ENCODE measurements at regions not wholly inside any gene's neighbourhood (a gene's known extent, or its start where the extent isn't known, plus 50 kb on each side); places are given as distances from the start of the nearest gene placed in this dataset.

DNA sequence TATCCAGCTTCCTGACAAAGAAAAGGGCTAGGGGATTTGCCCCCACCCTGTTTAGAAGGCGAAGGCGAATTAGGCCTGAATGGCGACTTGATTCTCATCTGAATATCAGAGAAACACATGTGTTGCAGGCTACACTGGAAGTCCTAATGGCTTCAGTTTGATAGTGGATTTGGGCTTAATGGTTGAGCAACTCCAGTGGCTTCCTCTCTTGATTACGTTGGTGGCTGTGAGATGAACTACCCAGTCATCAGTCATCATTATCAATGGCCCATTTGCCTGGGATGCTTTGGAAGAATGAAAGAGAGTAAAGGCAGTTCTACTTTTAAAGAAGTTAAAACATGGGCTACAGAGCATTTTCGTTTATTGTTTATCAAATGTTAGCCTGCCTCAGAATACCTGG, 60.9 kb upstream of the IL1R1 start:
- TF ChIP-seq, protein P1, sequence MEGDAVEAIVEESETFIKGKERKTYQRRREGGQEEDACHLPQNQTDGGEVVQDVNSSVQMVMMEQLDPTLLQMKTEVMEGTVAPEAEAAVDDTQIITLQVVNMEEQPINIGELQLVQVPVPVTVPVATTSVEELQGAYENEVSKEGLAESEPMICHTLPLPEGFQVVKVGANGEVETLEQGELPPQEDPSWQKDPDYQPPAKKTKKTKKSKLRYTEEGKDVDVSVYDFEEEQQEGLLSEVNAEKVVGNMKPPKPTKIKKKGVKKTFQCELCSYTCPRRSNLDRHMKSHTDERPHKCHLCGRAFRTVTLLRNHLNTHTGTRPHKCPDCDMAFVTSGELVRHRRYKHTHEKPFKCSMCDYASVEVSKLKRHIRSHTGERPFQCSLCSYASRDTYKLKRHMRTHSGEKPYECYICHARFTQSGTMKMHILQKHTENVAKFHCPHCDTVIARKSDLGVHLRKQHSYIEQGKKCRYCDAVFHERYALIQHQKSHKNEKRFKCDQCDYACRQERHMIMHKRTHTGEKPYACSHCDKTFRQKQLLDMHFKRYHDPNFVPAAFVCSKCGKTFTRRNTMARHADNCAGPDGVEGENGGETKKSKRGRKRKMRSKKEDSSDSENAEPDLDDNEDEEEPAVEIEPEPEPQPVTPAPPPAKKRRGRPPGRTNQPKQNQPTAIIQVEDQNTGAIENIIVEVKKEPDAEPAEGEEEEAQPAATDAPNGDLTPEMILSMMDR (conservative IDR thresholded peaks at IDR 0.05): no peak
- TF ChIP-seq EZH2 (IDR thresholded peaks at IDR 0.05; ENCODE audit: low read depth): no peak

All from PC-9 (cell line).